CD4-positive, CD25-positive, alpha-beta regulatory T cell (primary cell): ENCODE measurements at regions not wholly inside any gene's neighbourhood (a gene's known extent, or its start where the extent isn't known, plus 50 kb on each side); places are given as distances from the start of the nearest gene placed in this dataset.

Source experiments
- ATAC-seq, 2 donors: fragments of 150-1000 bp; cut with Tn5 transposase; one replicate each; pipeline ENCODE4 v1.10.0; 2021; ENCODE audit warnings: low read depth in 2 of 2, moderate number of reproducible peaks in 2 of 2, moderate library complexity in 1 of 2
- DNase-seq, 3 donors: peaks; one replicate each; pipeline versions ENCODE4 v3.0.0 to v3.0.0-alpha.2; 2012 to 2022; ENCODE audit warnings: mixed read lengths in 1 of 3
- H3K27ac ChIP-seq: one replicate; pipeline ENCODE4 v1.7.0; 2013; ENCODE audit warnings: mild to moderate bottlenecking, low read length; ENCODE audit not compliant: insufficient read depth, poor library complexity, severe bottlenecking
- H3K27me3 ChIP-seq: one replicate; pipeline ENCODE4 v1.7.0; 2013; ENCODE audit warnings: low read length; ENCODE audit not compliant: control insufficient read depth, insufficient read depth
- H3K36me3 ChIP-seq: one replicate; pipeline ENCODE4 v1.7.0; 2013; ENCODE audit warnings: mild to moderate bottlenecking, low read length, moderate library complexity; ENCODE audit not compliant: control insufficient read depth, insufficient read depth
- H3K4me1 ChIP-seq: 2 replicates; pipeline ENCODE4 v1.7.0; 2013; ENCODE audit warnings: mild to moderate bottlenecking, low read length; ENCODE audit not compliant: insufficient read depth, control insufficient read depth, poor library complexity, severe bottlenecking
- H3K4me3 ChIP-seq: one replicate; pipeline ENCODE4 v1.7.0; 2013; ENCODE audit warnings: low read depth, mild to moderate bottlenecking, low read length, moderate library complexity
- H3K9me3 ChIP-seq, 2 experiments: 1 replicate in 1 of 2; 2 replicates in 1 of 2; pipeline ENCODE4 v1.7.0; 2013; ENCODE audit warnings: low read length in 2 of 2, mild to moderate bottlenecking in 1 of 2, moderate library complexity in 1 of 2; ENCODE audit not compliant: control insufficient read depth in 2 of 2
- H3K27ac Mint-ChIP-seq, 3 donors: one replicate each; pipeline ENCODE4 v1.8.0; 2020 to 2022; ENCODE audit warnings: mild to moderate bottlenecking in 3 of 3, mixed read lengths in 3 of 3, moderate library complexity in 2 of 3
- H3K27me3 Mint-ChIP-seq: one replicate; pipeline ENCODE4 v1.8.0; 2022; ENCODE audit warnings: mild to moderate bottlenecking, mixed read lengths
- H3K36me3 Mint-ChIP-seq: one replicate; pipeline ENCODE4 v1.8.0; 2020; ENCODE audit warnings: mixed read lengths
- H3K4me1 Mint-ChIP-seq, 4 donors: one replicate each; pipeline ENCODE4 v1.8.0; 2020 to 2022; ENCODE audit warnings: mixed read lengths in 4 of 4, mild to moderate bottlenecking in 1 of 4
- H3K4me3 Mint-ChIP-seq, 4 donors: one replicate each; pipeline ENCODE4 v1.8.0; 2020 to 2022; ENCODE audit warnings: mild to moderate bottlenecking in 4 of 4, mixed read lengths in 4 of 4, moderate library complexity in 3 of 4
- H3K9me3 Mint-ChIP-seq, 7 donors: one replicate each; pipeline ENCODE4 v1.8.0; 2020 to 2022; ENCODE audit warnings: mixed read lengths in 7 of 7, mild to moderate bottlenecking in 3 of 7, moderate library complexity in 2 of 7

- Mint-ChIP-seq H3K36me3 (no peaks in the 10 kb centered on the region), H3K4me3 (no peak overlapping the region), H3K27me3 (no peaks in the 10 kb centered on the region), H3K9me3 (peaks cover 3 to 10% (median 7%) of the 10 kb centered on the region in 7 donors), H3K4me1 (peaks cover 0 to 7% (median 0%) of the 10 kb centered on the region in 4 donors), H3K27ac (no peak overlapping the region)
- H3K9me3 ChIP-seq = no peaks in the 10 kb centered on the region
- no peak overlapping the region for H3K4me3 ChIP-seq
- no peak overlapping the region for H3K27ac ChIP-seq
- ATAC-seq (no peak), DNase-seq (no peak)
- H3K36me3 ChIP-seq = no peaks in the 10 kb centered on the region
- no peaks in the 10 kb centered on the region for H3K4me1 ChIP-seq
- H3K27me3 ChIP-seq = no peaks in the 10 kb centered on the region
These were observed 338.5 kb downstream of the SEMA3D start for GRCh38 chr7:84848219-84848973.

GRCh38 chr7:84847790-84848189, 339.1 kb downstream of the SEMA3D start:
- DNase-seq = no peak
- peaks cover 0 to 7% (median 0%) of the 10 kb centered on the region in 4 donors for H3K4me1 Mint-ChIP-seq

GRCh38 chr7:84847038-84847437, 339.8 kb downstream of the SEMA3D start:
- peaks cover 0 to 7% (median 0%) of the 10 kb centered on the region in 4 donors for H3K4me1 Mint-ChIP-seq

More at GRCh38 chr7:84847790-84848189, 339.1 kb downstream of the SEMA3D start:
- peaks cover 3 to 12% (median 7%) of the 10 kb centered on the region in 7 donors for H3K9me3 Mint-ChIP-seq
- H3K36me3 ChIP-seq = no peaks in the 10 kb centered on the region
- H3K27me3 Mint-ChIP-seq = no peaks in the 10 kb centered on the region
- no peak overlapping the region for H3K27ac ChIP-seq
- no peaks in the 10 kb centered on the region for H3K36me3 Mint-ChIP-seq
- no peak overlapping the region for H3K4me3 Mint-ChIP-seq
- ATAC-seq = no peak
- no peaks in the 10 kb centered on the region for H3K27me3 ChIP-seq
- H3K4me3 ChIP-seq = no peak overlapping the region
- H3K4me1 ChIP-seq = no peaks in the 10 kb centered on the region
- H3K9me3 ChIP-seq = no peaks in the 10 kb centered on the region
- H3K27ac Mint-ChIP-seq = no peak overlapping the region

GRCh38 chr7:84845971-84846370, 340.9 kb downstream of the SEMA3D start:
- no peak for ATAC-seq
- DNase-seq = no peak
- Histone ChIP-seq H3K9me3 (peaks cover 0 to 3% of the 10 kb centered on the region in 2 experiments), H3K4me1 (no peaks in the 10 kb centered on the region), H3K27me3 (no peaks in the 10 kb centered on the region), H3K27ac (no peak overlapping the region), H3K36me3 (no peaks in the 10 kb centered on the region), H3K4me3 (no peak overlapping the region)
- Mint-ChIP-seq H3K9me3 (peaks cover 3 to 10% (median 8%) of the 10 kb centered on the region in 7 donors), H3K4me1 (peaks cover 0 to 7% (median 0%) of the 10 kb centered on the region in 4 donors), H3K36me3 (no peaks in the 10 kb centered on the region), H3K4me3 (no peak overlapping the region), H3K27me3 (no peaks in the 10 kb centered on the region), H3K27ac (no peak overlapping the region)

More at GRCh38 chr7:84847038-84847437, 339.8 kb downstream of the SEMA3D start:
- Mint-ChIP-seq H3K4me3 (no peak overlapping the region), H3K27me3 (no peaks in the 10 kb centered on the region), H3K9me3 (peaks cover 3 to 10% (median 6%) of the 10 kb centered on the region in 7 donors), H3K27ac (no peak overlapping the region), H3K36me3 (no peaks in the 10 kb centered on the region)
- DNase-seq = no peak
- Histone ChIP-seq H3K27me3 (no peaks in the 10 kb centered on the region), H3K9me3 (no peaks in the 10 kb centered on the region), H3K4me3 (no peak overlapping the region), H3K36me3 (no peaks in the 10 kb centered on the region), H3K27ac (no peak overlapping the region), H3K4me1 (no peaks in the 10 kb centered on the region)
- ATAC-seq = no peak

GRCh38 chr7:84844771-84845170, 342.1 kb downstream of the SEMA3D start:
- H3K4me3 Mint-ChIP-seq = no peak overlapping the region
- H3K27me3 ChIP-seq = no peaks in the 10 kb centered on the region
- no peaks in the 10 kb centered on the region for H3K36me3 ChIP-seq
- peaks cover 0 to 3% of the 10 kb centered on the region in 2 experiments for H3K9me3 ChIP-seq
- peaks cover 0 to 7% (median 0%) of the 10 kb centered on the region in 4 donors for H3K4me1 Mint-ChIP-seq
- DNase-seq (no peak), ATAC-seq (no peak)
- no peak overlapping the region for H3K27ac Mint-ChIP-seq
- peaks cover 3 to 12% (median 6%) of the 10 kb centered on the region in 7 donors for H3K9me3 Mint-ChIP-seq
- no peaks in the 10 kb centered on the region for H3K4me1 ChIP-seq
- no peaks in the 10 kb centered on the region for H3K27me3 Mint-ChIP-seq
- no peaks in the 10 kb centered on the region for H3K36me3 Mint-ChIP-seq
- H3K4me3 ChIP-seq = no peak overlapping the region
- no peak overlapping the region for H3K27ac ChIP-seq

GRCh38 chr7:84841809-84842208, 345.0 kb downstream of the SEMA3D start:
- no peak overlapping the region for H3K4me3 ChIP-seq
- DNase-seq = no peak
- Mint-ChIP-seq H3K4me1 (peaks cover 0 to 7% (median 0%) of the 10 kb centered on the region in 4 donors), H3K27ac (no peak overlapping the region), H3K36me3 (no peaks in the 10 kb centered on the region), H3K4me3 (no peak overlapping the region), H3K9me3 (peaks cover 0 to 15% (median 6%) of the 10 kb centered on the region in 7 donors), H3K27me3 (no peaks in the 10 kb centered on the region)
- H3K27ac ChIP-seq = no peak overlapping the region
- peaks cover 0 to 3% of the 10 kb centered on the region in 2 experiments for H3K9me3 ChIP-seq
- H3K27me3 ChIP-seq = no peaks in the 10 kb centered on the region
- no peaks in the 10 kb centered on the region for H3K4me1 ChIP-seq
- H3K36me3 ChIP-seq = no peaks in the 10 kb centered on the region
- no peak for ATAC-seq

GRCh38 chr7:84838857-84839256, 348.0 kb downstream of the SEMA3D start:
- no peak overlapping the region for H3K4me3 Mint-ChIP-seq
- peaks cover 0 to 18% (median 2%) of the 10 kb centered on the region in 7 donors for H3K9me3 Mint-ChIP-seq
- H3K4me1 Mint-ChIP-seq = no peaks in the 10 kb centered on the region
- ATAC-seq (no peak), DNase-seq (no peak)
- no peak overlapping the region for H3K27ac Mint-ChIP-seq
- no peak overlapping the region for H3K27ac ChIP-seq
- H3K4me3 ChIP-seq = no peak overlapping the region
- no peaks in the 10 kb centered on the region for H3K4me1 ChIP-seq
- no peaks in the 10 kb centered on the region for H3K27me3 ChIP-seq
- H3K27me3 Mint-ChIP-seq = no peaks in the 10 kb centered on the region
- peaks cover 0 to 3% of the 10 kb centered on the region in 2 experiments for H3K9me3 ChIP-seq
- H3K36me3 ChIP-seq = no peaks in the 10 kb centered on the region
- H3K36me3 Mint-ChIP-seq = no peaks in the 10 kb centered on the region

- ATAC-seq (no peak), DNase-seq (no peak)
- H3K4me1 ChIP-seq = no peaks in the 10 kb centered on the region
- peaks cover 0 to 3% of the 10 kb centered on the region in 2 experiments for H3K9me3 ChIP-seq
- Mint-ChIP-seq H3K36me3 (no peaks in the 10 kb centered on the region), H3K9me3 (peaks cover 0 to 19% (median 3%) of the 10 kb centered on the region in 7 donors), H3K4me3 (no peak overlapping the region), H3K27me3 (no peaks in the 10 kb centered on the region), H3K27ac (no peak overlapping the region), H3K4me1 (no peaks in the 10 kb centered on the region)
- no peak overlapping the region for H3K4me3 ChIP-seq
- H3K36me3 ChIP-seq = no peaks in the 10 kb centered on the region
- H3K27me3 ChIP-seq = no peaks in the 10 kb centered on the region
- no peak overlapping the region for H3K27ac ChIP-seq
These were observed 349.5 kb downstream of the SEMA3D start for GRCh38 chr7:84837405-84837804.
